DLD1 (cell line): ENCODE measurements at regions not wholly inside any gene's neighbourhood (a gene's known extent, or its start where the extent isn't known, plus 50 kb on each side); places are given as distances from the start of the nearest gene placed in this dataset.
"Not testable (repeated sequence)": the region's sequence is repeated elsewhere in the genome, so short reads cannot be mapped to it uniquely, and the experiment has no call there.

Experiments
- in situ Hi-C: cut with HindIII; loops from 2 replicates; pipeline ENCODE4 v1.10.0; 2017; ENCODE audit warnings: low sequenced_read_pairs

- in situ Hi-C loops, result no loop called here
These were observed 125.8 kb downstream of the RASSF10 start for GRCh38 chr11:13134886-13135285.

- in situ Hi-C loops, result no loop called here
These were observed 126.5 kb downstream of the RASSF10 start for GRCh38 chr11:13135385-13136271.

GRCh38 chr11:13136272-13136596, 127.1 kb downstream of the RASSF10 start:
- in situ Hi-C loops, result no loop called here

GRCh38 chr11:13137844-13138301, 128.8 kb downstream of the RASSF10 start:
- in situ Hi-C loops, result no loop called here

- in situ Hi-C loops, result not testable (repeated sequence)
These were observed 130.0 kb downstream of the RASSF10 start for GRCh38 chr11:13139085-13139484.

GRCh38 chr11:13140028-13140870, 131.1 kb downstream of the RASSF10 start:
- in situ Hi-C loops, result no loop called here

- in situ Hi-C loops, result no loop called here
These were observed 131.9 kb downstream of the RASSF10 start for GRCh38 chr11:13140873-13141655.

- in situ Hi-C loops, result no loop called here
These were observed 132.9 kb downstream of the RASSF10 start for GRCh38 chr11:13141731-13142709.

- in situ Hi-C loops, result no loop called here
These were observed 133.9 kb upstream of the BMAL1 start for GRCh38 chr11:13143486-13144297.

GRCh38 chr11:13145461-13145860, 132.1 kb upstream of the BMAL1 start:
- in situ Hi-C loops, result no loop called here

- in situ Hi-C loops, result loop anchor here (25.0 kb wide), 1 partner anchor 163 kb away; no protein-coding TSS in a partner anchor
These were observed 127.6 kb upstream of the BMAL1 start for GRCh38 chr11:13149991-13150390.

GRCh38 chr11:13150487-13150886, 127.1 kb upstream of the BMAL1 start:
- in situ Hi-C loops, result loop anchor here (25.0 kb wide), 1 partner anchor 163 kb away; no protein-coding TSS in a partner anchor

- in situ Hi-C loops, result loop anchor here (25.0 kb wide), 1 partner anchor 165 kb away; no protein-coding TSS in a partner anchor
These were observed 125.3 kb upstream of the BMAL1 start for GRCh38 chr11:13152264-13152663.

GRCh38 chr11:13152736-13153541, 124.7 kb upstream of the BMAL1 start:
- in situ Hi-C loops, result loop anchor here (25.0 kb wide), 1 partner anchor 166 kb away; no protein-coding TSS in a partner anchor

GRCh38 chr11:13154374-13154773, 123.2 kb upstream of the BMAL1 start:
- in situ Hi-C loops, result loop anchor here (25.0 kb wide), 1 partner anchor 167 kb away; no protein-coding TSS in a partner anchor

GRCh38 chr11:13160346-13160745, 117.2 kb upstream of the BMAL1 start:
- in situ Hi-C loops, result loop anchor here (25.0 kb wide), 1 partner anchor 173 kb away; no protein-coding TSS in a partner anchor

GRCh38 chr11:13160806-13161205, 116.8 kb upstream of the BMAL1 start:
- in situ Hi-C loops, result loop anchor here (25.0 kb wide), 1 partner anchor 174 kb away; no protein-coding TSS in a partner anchor

GRCh38 chr11:13163158-13163557, 114.4 kb upstream of the BMAL1 start:
- in situ Hi-C loops, result loop anchor here (25.0 kb wide), 1 partner anchor 176 kb away; no protein-coding TSS in a partner anchor
